GM23338 (cell line): ENCODE measurements at regions not wholly inside any gene's neighbourhood (a gene's known extent, or its start where the extent isn't known, plus 50 kb on each side); places are given as distances from the start of the nearest gene placed in this dataset.

Experiments
- ATAC-seq: fragments of 200-7000 bp; cut with Tn5 transposase; 3 replicates; pipeline ENCODE4 v1.9.1; 2020
- DNase-seq: peaks from one replicate; pipeline ENCODE4 v3.0.0-alpha.2; 2015; ENCODE audit warnings: low spot score
- H2AFZ ChIP-seq: fragments of 200-600 bp; sonication (generic); 2 replicates; pipeline ENCODE4 v1.8.0; 2016; ENCODE audit warnings: antibody characterized with exemption, mild to moderate bottlenecking, moderate library complexity
- H3F3A ChIP-seq: fragments of 200-600 bp; sonication (generic); replicated peaks from 2 replicates; pipeline ENCODE4 v1.8.0; 2017; ENCODE audit warnings: antibody characterized with exemption, mixed run types, low read depth
- H3K27ac ChIP-seq: fragments of 200-600 bp; sonication (generic); 2 replicates; pipeline ENCODE4 v1.6.1; 2016; ENCODE audit warnings: low read depth
- H3K27me3 ChIP-seq: fragments of 200-600 bp; sonication (generic); 2 replicates; pipeline ENCODE4 v1.8.0; 2016; ENCODE audit warnings: mild to moderate bottlenecking, mixed run types, moderate library complexity; ENCODE audit not compliant: insufficient read depth
- H3K36me3 ChIP-seq: fragments of 200-600 bp; sonication (generic); 2 replicates; pipeline ENCODE4 v1.8.0; 2016; ENCODE audit warnings: mild to moderate bottlenecking; ENCODE audit not compliant: insufficient read depth
- H3K4me1 ChIP-seq: fragments of 200-600 bp; sonication (generic); 2 replicates; pipeline ENCODE4 v1.8.0; 2016; ENCODE audit warnings: mild to moderate bottlenecking, moderate library complexity; ENCODE audit not compliant: insufficient read depth
- H3K4me2 ChIP-seq: fragments of 200-600 bp; sonication (generic); 2 replicates; pipeline ENCODE4 v1.7.1; 2017; ENCODE audit warnings: mixed run types
- H3K4me3 ChIP-seq: fragments of 200-600 bp; sonication (generic); 2 replicates; pipeline ENCODE4 v1.6.1; 2016; ENCODE audit warnings: mixed run types
- H3K79me2 ChIP-seq: fragments of 200-600 bp; sonication (generic); replicated peaks from 2 replicates; pipeline ENCODE4 v1.8.0; 2017; ENCODE audit warnings: mild to moderate bottlenecking; ENCODE audit not compliant: insufficient read depth
- H3K9me2 ChIP-seq: fragments of 200-600 bp; sonication (generic); 2 replicates; pipeline ENCODE4 v1.8.0; 2017; ENCODE audit not compliant: insufficient read depth
- H4K20me1 ChIP-seq: fragments of 200-600 bp; sonication (generic); replicated peaks from 2 replicates; pipeline ENCODE4 v1.8.0; 2017; ENCODE audit warnings: mild to moderate bottlenecking; ENCODE audit not compliant: insufficient read depth
- H3K27ac Mint-ChIP-seq: 2 replicates; pipeline ENCODE4 v1.8.0; 2020; ENCODE audit warnings: inconsistent platforms, mild to moderate bottlenecking, moderate library complexity, mixed read lengths
- H3K27me3 Mint-ChIP-seq: 3 replicates; pipeline ENCODE4 v1.8.0; 2022; ENCODE audit warnings: low read depth, mild to moderate bottlenecking, moderate library complexity, mixed read lengths, inconsistent platforms; ENCODE audit not compliant: insufficient read depth, poor library complexity
- H3K36me3 Mint-ChIP-seq: 3 replicates; pipeline ENCODE4 v1.8.0; 2021; ENCODE audit warnings: low read depth, mild to moderate bottlenecking, inconsistent platforms, moderate library complexity, mixed read lengths
- H3K4me1 Mint-ChIP-seq: 3 replicates; pipeline ENCODE4 v1.8.0; 2020; ENCODE audit warnings: mild to moderate bottlenecking, inconsistent platforms, mixed read lengths
- H3K4me3 Mint-ChIP-seq: 3 replicates; pipeline ENCODE4 v1.8.0; 2021; ENCODE audit warnings: moderate library complexity, mild to moderate bottlenecking, inconsistent platforms, mixed read lengths
- H3K9me3 Mint-ChIP-seq: 3 replicates; pipeline ENCODE4 v1.8.0; 2020; ENCODE audit warnings: moderate library complexity, mild to moderate bottlenecking, inconsistent platforms, mixed read lengths
- CREB1 ChIP-seq: fragments of 250-450 bp; sonication (Bioruptor Pico); IDR thresholded peaks from 2 replicates; pipeline ENCODE4 v1.5.0; 2020; ENCODE audit warnings: low read depth, mild to moderate bottlenecking, moderate library complexity
- JUNB ChIP-seq: IDR thresholded peaks from one replicate; pipeline ENCODE4 v1.6.1; 2016; ENCODE audit warnings: antibody characterized with exemption; ENCODE audit not compliant: unreplicated experiment
- POLR2AphosphoS5 ChIP-seq: IDR thresholded peaks from 2 replicates; pipeline ENCODE4 v1.6.1; 2016; ENCODE audit warnings: antibody characterized with exemption, low read depth
- STAT1 ChIP-seq: IDR thresholded peaks from one replicate; pipeline ENCODE4 v1.6.1; 2016; ENCODE audit warnings: antibody characterized with exemption; ENCODE audit not compliant: unreplicated experiment
- ZNF114 ChIP-seq: fragments of 250-450 bp; sonication (Bioruptor Pico); IDR thresholded peaks from 2 replicates; pipeline ENCODE4 v1.5.0; 2020; ENCODE audit warnings: mild to moderate bottlenecking, moderate library complexity
- ZNF331 ChIP-seq: fragments of 250-450 bp; sonication (Bioruptor Pico); IDR thresholded peaks from 2 replicates; pipeline ENCODE4 v1.5.0; 2020; ENCODE audit warnings: low read depth, mild to moderate bottlenecking, moderate library complexity
- ZNF462 ChIP-seq: fragments of 250-450 bp; sonication (Bioruptor Pico); IDR thresholded peaks from 2 replicates; pipeline ENCODE4 v1.5.0; 2020; ENCODE audit warnings: mild to moderate bottlenecking, moderate library complexity

- ATAC-seq = no peak
- Mint-ChIP-seq H3K36me3 (no peaks in the 10 kb centered on the region; the same call in 2 of the 3 replicates), H3K9me3 (no peaks in the 10 kb centered on the region), H3K4me1 (peaks cover 10% of the 10 kb centered on the region), H3K4me3 (no peak overlapping the region), H3K27me3 (peaks cover 11% of the 10 kb centered on the region), H3K27ac (no peak overlapping the region)
- peak overlapping the region; percentile 78; the same call in 1 of the 2 replicates for H2AFZ ChIP-seq
- no peaks in the 10 kb centered on the region for H3K27me3 ChIP-seq
- no peaks in the 10 kb centered on the region for H3K79me2 ChIP-seq
- no peak for DNase-seq
- H3F3A ChIP-seq = no peaks in the 10 kb centered on the region
- peak overlapping the region; percentile 3; the same call in 1 of the 2 replicates for H3K27ac ChIP-seq
- no peaks in the 10 kb centered on the region for H3K4me1 ChIP-seq
- no peak overlapping the region for H3K4me3 ChIP-seq
- H4K20me1 ChIP-seq = no peaks in the 10 kb centered on the region
- TF ChIP-seq STAT1 (no peak), CREB1 (CRISPR knock-in tag) (no peak), ZNF331 (CRISPR knock-in tag) (no peak), ZNF462 (CRISPR knock-in tag) (no peak), POLR2AphosphoS5 (no peak), ZNF114 (no peak)
- no peaks in the 10 kb centered on the region; the same call in 1 of the 2 replicates for H3K36me3 ChIP-seq
- no peak overlapping the region for H3K4me2 ChIP-seq
- H3K9me2 ChIP-seq = no peaks in the 10 kb centered on the region; the same call in 1 of the 2 replicates
Measured at GRCh38 chr1:94608142-94608851, 66.7 kb upstream of the F3 start.

- ATAC-seq (no peak), DNase-seq (no peak)
- Histone ChIP-seq H2AFZ (no peak overlapping the region), H3K79me2 (no peaks in the 10 kb centered on the region), H3K4me3 (no peak overlapping the region), H3K4me1 (no peaks in the 10 kb centered on the region), H4K20me1 (no peaks in the 10 kb centered on the region), H3K27me3 (no peaks in the 10 kb centered on the region), H3K27ac (no peak overlapping the region), H3K9me2 (no peaks in the 10 kb centered on the region; the same call in 1 of the 2 replicates), H3K36me3 (no peaks in the 10 kb centered on the region; the same call in 1 of the 2 replicates), H3F3A (no peaks in the 10 kb centered on the region), H3K4me2 (no peak overlapping the region)
- Mint-ChIP-seq H3K27ac (no peak overlapping the region), H3K27me3 (peaks cover 10% of the 10 kb centered on the region), H3K4me1 (peaks cover 11% of the 10 kb centered on the region), H3K36me3 (no peaks in the 10 kb centered on the region; the same call in 2 of the 3 replicates), H3K9me3 (no peaks in the 10 kb centered on the region), H3K4me3 (no peak overlapping the region)
- TF ChIP-seq JUNB (no peak), STAT1 (no peak), ZNF331 (CRISPR knock-in tag) (no peak), ZNF114 (no peak)
Measured at GRCh38 chr1:94607398-94607797, 65.8 kb upstream of the F3 start.
